ENCODE measurements at regions not wholly inside any gene's neighbourhood (a gene's known extent, or its start where the extent isn't known, plus 50 kb on each side); places are given as distances from the start of the nearest gene placed in this dataset.

GRCh38 chr1:245031041-245031440 is 123.7 kb upstream of the KIF26B start:
- CTCF ChIA-PET: no interaction called here

GRCh38 chr1:245026247-245026646 is 128.5 kb upstream of the KIF26B start:
- Histone ChIP-seq H3K36me3 (ENCODE audit: control insufficient read depth in 2 of 2, insufficient read depth in 1 of 2, low read length in 2 of 2) (no peaks in the 10 kb centered on the region), H3K4me3 (ENCODE audit: low read depth, low read length) (no peak overlapping the region), H3K27ac (ENCODE audit: extremely low read depth, low read depth, low read length) (no peak overlapping the region), H3K9me3 (ENCODE audit: control insufficient read depth, insufficient read depth, low read depth, low read length) (no peaks in the 10 kb centered on the region), H3K4me1 (ENCODE audit: control insufficient read depth, insufficient read depth, low read length) (no peaks in the 10 kb centered on the region)
- ChIA-PET CTCF (interaction anchor here (1.0 to 2.2 kb wide), 3 partner anchors 16 to 17 kb away, joined by 3 to 9 read pairs (median 5); no protein-coding TSS in a partner anchor), POLR2A (no interaction called here)
- TF ChIP-seq ZNF768 (tag by site-specific recombination; IDR thresholded peaks at IDR 0.05): no peak
- no peak for TF ChIP-seq ZNF624 (tag by site-specific recombination; IDR thresholded peaks at IDR 0.05)

More at GRCh38 chr1:245031041-245031440, 123.7 kb upstream of the KIF26B start:
- no peaks in the 10 kb centered on the region for H3K9me3 ChIP-seq (ENCODE audit: control insufficient read depth, insufficient read depth, low read depth, low read length)
- H3K36me3 ChIP-seq (ENCODE audit: control insufficient read depth in 2 of 2, insufficient read depth in 1 of 2, low read length in 2 of 2): no peaks in the 10 kb centered on the region
- TF ChIP-seq ZIC2 (tag by site-specific recombination; IDR thresholded peaks at IDR 0.05): no peak
- TF ChIP-seq ZNF266 (tag by site-specific recombination; IDR thresholded peaks at IDR 0.05; ENCODE audit: low read depth): no peak
- no peak for TF ChIP-seq ZNF521 (tag by site-specific recombination; IDR thresholded peaks at IDR 0.05)
- TF ChIP-seq ZNF548 (tag by site-specific recombination; IDR thresholded peaks at IDR 0.05): no peak
- TF ChIP-seq REST (tag by site-specific recombination; IDR thresholded peaks at IDR 0.05): no peak
- no peak for TF ChIP-seq ELK4 (IDR thresholded peaks at IDR 0.05; ENCODE audit: borderline replicate concordance, low read depth, low read length)
- TF ChIP-seq ZNF211 (tag by site-specific recombination; IDR thresholded peaks at IDR 0.05; ENCODE audit: low read depth): no peak
- TF ChIP-seq ZNF785 (tag by site-specific recombination; IDR thresholded peaks at IDR 0.05): no peak
- no peak for TF ChIP-seq ZNF621 (tag by site-specific recombination; IDR thresholded peaks at IDR 0.05)
- TF ChIP-seq MEIS1 (CRISPR knock-in tag; IDR thresholded peaks at IDR 0.05; ENCODE audit: borderline replicate concordance): no peak
- POLR2A ChIA-PET: interaction anchor here (1.6 kb wide), 1 partner anchor 11 kb away, joined by 4 read pairs; no protein-coding TSS in a partner anchor
- no peak overlapping the region for H3K4me3 ChIP-seq (ENCODE audit: low read depth, low read length)
- no peak overlapping the region for H3K27ac ChIP-seq (ENCODE audit: extremely low read depth, low read depth, low read length)
- no peaks in the 10 kb centered on the region for H3K4me1 ChIP-seq (ENCODE audit: control insufficient read depth, insufficient read depth, low read length)

DNA sequence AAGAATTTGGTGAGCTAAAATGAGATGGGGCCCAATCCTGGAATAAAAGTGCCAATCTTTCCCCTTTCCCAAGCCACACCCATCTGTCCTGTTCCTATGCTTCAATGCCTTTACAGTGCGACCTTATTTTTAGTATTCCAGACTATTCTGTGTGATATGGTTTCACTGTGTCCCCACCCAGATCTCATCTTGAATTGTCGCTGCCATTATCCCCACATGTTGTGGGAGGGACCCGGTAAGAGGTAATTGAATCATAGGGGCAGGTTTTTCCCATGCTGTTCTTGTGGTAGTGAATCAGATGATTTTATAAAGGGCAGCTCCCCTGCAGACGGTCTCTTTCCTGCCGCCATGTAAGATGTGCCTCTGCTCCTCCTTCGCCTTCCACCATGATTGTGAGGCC is 129.3 kb upstream of the KIF26B start:
- Histone ChIP-seq H3K9me3 (ENCODE audit: control insufficient read depth, insufficient read depth, low read depth, low read length) (no peaks in the 10 kb centered on the region), H3K4me1 (ENCODE audit: control insufficient read depth, insufficient read depth, low read length) (no peaks in the 10 kb centered on the region), H3K4me3 (ENCODE audit: low read depth, low read length) (no peak overlapping the region), H3K36me3 (ENCODE audit: control insufficient read depth in 2 of 2, insufficient read depth in 1 of 2, low read length in 2 of 2) (no peaks in the 10 kb centered on the region), H3K27ac (ENCODE audit: extremely low read depth, low read depth, low read length) (no peak overlapping the region)
- ChIA-PET POLR2A (no interaction called here), CTCF (interaction anchor here (0.7 to 2.2 kb wide), 2 partner anchors 17 to 58 kb away, joined by 4 to 9 read pairs; no protein-coding TSS in a partner anchor)
- TF ChIP-seq ZBTB49 (tag by site-specific recombination; IDR thresholded peaks at IDR 0.05; ENCODE audit: low read depth) (no peak), GLI4 (tag by site-specific recombination; IDR thresholded peaks at IDR 0.05) (no peak), ZBTB20 (tag by site-specific recombination; IDR thresholded peaks at IDR 0.05) (no peak), ZNF692 (tag by site-specific recombination; IDR thresholded peaks at IDR 0.05) (no peak), KLF1 (tag by site-specific recombination; IDR thresholded peaks at IDR 0.05) (no peak), ZNF398 (tag by site-specific recombination; IDR thresholded peaks at IDR 0.05) (no peak), SP7 (tag by site-specific recombination; IDR thresholded peaks at IDR 0.05) (no peak), ZNF433 (tag by site-specific recombination; IDR thresholded peaks at IDR 0.05; ENCODE audit: low read depth) (no peak), OSR2 (tag by site-specific recombination; IDR thresholded peaks at IDR 0.05) (no peak), ZNF660 (tag by site-specific recombination; IDR thresholded peaks at IDR 0.05) (no peak), ZSCAN16 (tag by site-specific recombination; IDR thresholded peaks at IDR 0.05) (no peak)

Measured in HEK293 (cell line).